GM23338 (cell line): ENCODE measurements at regions not wholly inside any gene's neighbourhood (a gene's known extent, or its start where the extent isn't known, plus 50 kb on each side); places are given as distances from the start of the nearest gene placed in this dataset.

Source experiments
- CREB1 ChIP-seq: fragments of 250-450 bp; sonication (Bioruptor Pico); IDR thresholded peaks from 2 replicates; pipeline ENCODE4 v1.5.0; 2020; ENCODE audit warnings: low read depth, mild to moderate bottlenecking, moderate library complexity
- ETS1 ChIP-seq: IDR thresholded peaks from 2 replicates; pipeline ENCODE4 v1.6.1; 2016; ENCODE audit warnings: antibody characterized with exemption
- EZH2phosphoT487 ChIP-seq: fragments of 200-600 bp; sonication (generic); IDR thresholded peaks from one replicate; pipeline ENCODE4 v1.8.1; 2018; ENCODE audit warnings: antibody characterized with exemption; ENCODE audit not compliant: unreplicated experiment
- JUNB ChIP-seq: IDR thresholded peaks from one replicate; pipeline ENCODE4 v1.6.1; 2016; ENCODE audit warnings: antibody characterized with exemption; ENCODE audit not compliant: unreplicated experiment
- POLR2AphosphoS5 ChIP-seq: IDR thresholded peaks from 2 replicates; pipeline ENCODE4 v1.6.1; 2016; ENCODE audit warnings: antibody characterized with exemption, low read depth
- REST ChIP-seq: IDR thresholded peaks from one replicate; pipeline ENCODE4 v1.6.1; 2018; ENCODE audit warnings: antibody characterized with exemption; ENCODE audit not compliant: unreplicated experiment
- STAT1 ChIP-seq: IDR thresholded peaks from one replicate; pipeline ENCODE4 v1.6.1; 2016; ENCODE audit warnings: antibody characterized with exemption; ENCODE audit not compliant: unreplicated experiment
- ZNF114 ChIP-seq: fragments of 250-450 bp; sonication (Bioruptor Pico); IDR thresholded peaks from 2 replicates; pipeline ENCODE4 v1.5.0; 2020; ENCODE audit warnings: mild to moderate bottlenecking, moderate library complexity
- ZNF462 ChIP-seq: fragments of 250-450 bp; sonication (Bioruptor Pico); IDR thresholded peaks from 2 replicates; pipeline ENCODE4 v1.5.0; 2020; ENCODE audit warnings: mild to moderate bottlenecking, moderate library complexity

GRCh38 chr4:54958236-54958635 lies 167.2 kb downstream of the KDR start (continued):
- TF ChIP-seq ZNF462 (CRISPR knock-in tag) (no peak), CREB1 (no peak), ZNF114 (no peak), EZH2phosphoT487 (no peak), STAT1 (no peak), POLR2AphosphoS5 (no peak), REST (no peak), ETS1 (no peak), JUNB (no peak)
